Epidermal melanocyte (primary cell): ENCODE measurements at regions not wholly inside any gene's neighbourhood (a gene's known extent, or its start where the extent isn't known, plus 50 kb on each side); places are given as distances from the start of the nearest gene placed in this dataset.
"Not testable (repeated sequence)": the region's sequence is repeated elsewhere in the genome, so short reads cannot be mapped to it uniquely, and the experiment has no call there.

Experiments used
- DNase-seq: peaks from one replicate; pipeline ENCODE4 v3.0.0; 2011; ENCODE audit warnings: low spot score; ENCODE audit not compliant: insufficient read length

GRCh38 chr22:34587357-34588356 is 478.3 kb upstream of the ISX start:
- no peak for DNase-seq

DNA sequence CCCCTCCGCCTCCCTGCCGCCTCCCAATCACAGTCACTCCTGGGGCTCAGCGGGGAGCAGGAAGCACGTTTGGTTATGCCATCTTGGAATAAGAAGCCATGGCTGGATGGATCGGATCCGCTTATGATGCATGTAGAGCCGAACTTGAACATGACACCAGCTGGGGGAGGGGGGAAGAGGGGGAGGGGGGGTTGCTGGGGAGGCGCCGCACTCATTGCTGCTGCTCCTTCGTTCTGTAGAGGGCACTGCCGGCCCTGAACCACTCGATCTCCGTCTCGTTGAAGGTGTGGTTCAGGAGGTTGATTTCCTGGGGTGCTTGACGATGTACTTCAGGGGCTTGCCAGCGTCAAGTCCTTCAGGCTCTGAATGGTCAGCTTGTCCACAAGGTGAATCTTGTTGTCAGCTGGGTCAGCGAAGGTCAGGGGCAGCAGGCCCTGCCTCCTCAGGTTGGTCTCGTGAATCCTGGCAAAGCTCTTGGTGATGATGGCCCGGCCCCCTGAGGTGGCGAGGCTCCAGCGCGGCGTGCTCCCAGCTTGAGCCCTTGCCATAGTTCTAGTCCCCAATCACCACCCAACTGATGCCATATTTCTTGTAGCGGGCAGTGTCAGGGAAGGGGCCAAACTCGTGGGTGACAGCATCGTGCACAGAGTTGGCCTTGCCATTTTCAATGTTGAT is 476.9 kb upstream of the ISX start:
- no peak for DNase-seq

DNA sequence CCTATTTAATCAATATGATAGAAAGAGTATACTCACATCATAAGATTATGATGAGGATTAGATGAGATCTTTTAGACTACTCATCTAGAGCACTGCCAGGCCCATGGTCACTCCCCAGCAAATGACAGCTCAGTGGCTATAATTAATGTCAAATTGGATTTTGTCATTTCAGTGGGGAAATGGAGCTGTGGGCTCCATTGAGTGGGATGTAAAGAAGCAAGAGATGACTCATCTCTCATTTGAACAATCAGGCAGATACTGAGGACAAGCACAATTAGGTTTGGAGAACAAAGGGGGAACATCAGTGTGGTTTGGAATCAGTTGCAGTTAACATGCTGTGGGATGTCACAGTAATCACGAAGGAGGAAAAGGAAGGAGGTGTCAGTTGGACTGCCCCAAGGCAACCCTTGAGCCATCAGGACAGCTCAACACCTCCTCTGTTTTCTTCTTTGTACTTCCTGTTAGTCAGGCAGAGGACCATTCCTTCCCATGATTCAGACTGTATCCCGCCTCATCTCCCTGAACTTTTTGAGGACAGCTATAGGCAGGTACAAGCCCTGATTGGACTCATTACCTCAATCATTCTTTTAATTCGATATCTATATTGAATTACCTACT is 473.7 kb upstream of the ISX start:
- DNase-seq, result no peak

GRCh38 chr22:34599567-34599966 is 466.4 kb upstream of the ISX start:
- DNase-seq, result no peak

- DNase-seq, result no peak
Measured at GRCh38 chr22:34604312-34604711, 461.6 kb upstream of the ISX start.

GRCh38 chr22:34608106-34608505 is 457.9 kb upstream of the ISX start:
- no peak for DNase-seq

DNA sequence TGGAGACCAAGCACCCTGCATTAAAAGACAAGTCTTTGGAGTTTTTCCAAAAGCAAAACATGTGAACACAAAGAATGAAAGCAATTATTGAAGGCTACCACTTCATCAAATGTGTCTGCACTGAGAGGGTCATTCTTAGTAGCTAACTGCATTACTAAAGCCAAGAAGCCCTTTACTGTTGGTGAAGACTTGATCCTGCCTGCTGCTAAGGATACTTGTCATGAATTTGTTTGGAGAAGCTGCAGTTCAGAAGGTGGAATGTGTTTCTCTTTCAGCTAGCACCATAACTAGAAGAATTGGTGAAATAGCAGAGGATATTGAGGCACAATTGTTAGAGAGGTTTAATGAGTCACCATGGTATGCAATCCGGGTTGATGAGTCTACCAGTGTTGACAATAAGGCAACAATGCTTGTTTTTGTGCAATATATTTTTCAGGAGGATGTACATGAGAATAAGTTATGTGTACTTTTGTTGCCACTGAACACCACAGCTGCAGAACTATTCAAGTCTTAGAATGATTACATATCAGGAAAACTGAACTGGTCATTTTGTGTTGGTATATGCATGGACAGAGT is 457.3 kb upstream of the ISX start:
- DNase-seq, result no peak

- no peak for DNase-seq
Measured at GRCh38 chr22:34609646-34610045, 456.3 kb upstream of the ISX start.

DNA sequence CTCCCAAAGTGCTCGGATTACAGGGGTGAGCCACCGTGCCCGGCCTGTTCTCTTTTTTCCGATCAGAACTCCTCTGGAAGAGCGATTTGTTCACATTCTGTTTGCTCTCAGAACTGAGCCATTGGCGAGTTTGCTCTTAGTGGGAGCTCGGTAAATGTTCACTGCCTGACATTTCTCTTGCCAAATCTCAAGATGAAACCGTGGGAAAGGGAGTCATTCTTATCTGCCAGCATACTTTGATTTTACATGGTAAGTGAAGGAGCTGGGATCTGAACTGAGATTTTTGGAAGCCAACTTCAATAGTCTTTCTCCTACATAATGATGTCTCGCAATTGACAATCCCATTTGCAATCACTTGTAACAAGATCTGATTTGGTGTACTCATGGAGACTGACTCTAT is 445.8 kb upstream of the ISX start:
- DNase-seq, result no peak

DNA sequence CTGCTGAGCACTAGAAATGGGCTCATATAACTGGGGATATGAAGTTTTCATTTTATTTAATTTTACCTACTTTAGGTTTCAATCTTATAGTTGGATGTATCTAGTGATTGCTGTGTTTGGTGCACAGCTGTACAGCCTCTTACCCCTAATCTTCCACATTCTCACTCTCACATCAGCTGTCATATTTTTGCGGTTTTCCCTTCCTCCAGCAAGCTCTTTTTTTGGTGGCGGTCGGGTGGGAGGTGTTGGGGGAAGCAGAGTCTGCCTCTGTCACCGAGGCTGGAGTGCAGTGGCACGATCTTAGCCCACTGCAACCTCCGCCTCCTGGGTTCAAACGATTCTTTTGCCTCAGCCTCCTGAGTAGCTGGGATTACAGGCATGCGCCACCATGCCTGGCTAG is 445.1 kb upstream of the ISX start:
- DNase-seq, result no peak

GRCh38 chr22:34622602-34623001 is 443.4 kb upstream of the ISX start:
- no peak for DNase-seq

DNA sequence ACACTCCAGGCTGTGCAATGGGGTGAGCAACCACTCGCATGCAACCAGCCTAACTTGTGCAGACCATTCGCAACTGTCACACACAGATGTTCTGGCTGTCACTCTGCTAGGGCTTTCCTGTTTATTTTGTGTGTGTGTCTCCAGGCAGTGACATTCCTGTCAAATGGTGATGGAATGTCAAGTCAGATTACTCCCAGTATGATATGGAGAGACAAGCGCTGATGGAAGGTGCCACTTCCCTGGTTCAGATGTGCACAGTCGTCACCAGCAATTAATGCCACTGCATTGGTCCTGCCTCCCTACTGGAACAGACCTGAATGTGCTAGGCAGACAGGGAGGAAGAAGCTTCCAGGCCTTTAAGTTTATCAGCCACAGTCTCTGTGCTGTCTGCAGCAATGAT is 442.4 kb upstream of the ISX start:
- no peak for DNase-seq

- not testable (repeated sequence) for DNase-seq
Measured at GRCh38 chr22:34625892-34626291, 440.1 kb upstream of the ISX start.

DNA sequence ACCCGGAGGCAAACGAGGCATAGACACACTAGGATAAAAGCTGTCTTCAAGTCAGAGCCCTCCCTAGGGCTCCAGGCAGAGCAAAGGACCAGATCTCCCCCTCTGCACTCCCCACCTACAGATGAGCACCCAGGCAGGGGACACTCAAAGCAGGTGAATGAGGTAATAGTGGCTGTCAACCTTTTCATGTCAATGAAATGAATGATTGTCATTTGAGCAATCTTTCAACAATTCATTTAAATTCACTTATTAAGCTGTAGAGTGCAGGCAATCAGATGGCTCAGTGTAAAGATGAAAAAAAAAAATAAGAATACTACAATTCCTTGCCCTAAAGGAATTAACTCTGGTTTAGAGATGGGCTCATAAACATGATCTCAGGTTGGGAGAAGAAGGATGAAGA is 427.8 kb upstream of the ISX start:
- DNase-seq, result no peak

- DNase-seq, result no peak
Measured at GRCh38 chr22:34639911-34640310, 426.0 kb upstream of the ISX start.

GRCh38 chr22:34645375-34645774 is 420.6 kb upstream of the ISX start:
- DNase-seq, result no peak

DNA sequence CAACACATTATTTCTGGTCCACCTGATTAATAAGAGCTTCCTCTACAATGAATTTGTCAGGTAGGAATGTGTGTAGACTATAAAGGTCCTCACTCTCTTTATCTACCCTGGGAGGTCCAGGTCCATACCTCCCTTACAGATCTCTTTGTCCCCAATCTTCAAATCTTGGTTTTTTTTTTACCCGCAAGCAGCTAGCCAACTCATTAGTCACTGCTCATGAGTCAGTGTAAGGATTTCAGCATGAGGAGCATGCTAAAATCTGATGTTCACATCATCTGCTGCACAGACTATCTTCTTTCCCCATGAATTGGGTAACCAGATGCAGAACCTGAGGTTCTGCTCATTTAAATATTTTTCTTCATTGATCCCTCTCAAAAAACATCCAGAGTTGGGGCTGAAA is 397.0 kb upstream of the ISX start:
- no peak for DNase-seq

GRCh38 chr22:34683031-34683430 is 382.9 kb upstream of the ISX start:
- not testable (repeated sequence) for DNase-seq

DNA sequence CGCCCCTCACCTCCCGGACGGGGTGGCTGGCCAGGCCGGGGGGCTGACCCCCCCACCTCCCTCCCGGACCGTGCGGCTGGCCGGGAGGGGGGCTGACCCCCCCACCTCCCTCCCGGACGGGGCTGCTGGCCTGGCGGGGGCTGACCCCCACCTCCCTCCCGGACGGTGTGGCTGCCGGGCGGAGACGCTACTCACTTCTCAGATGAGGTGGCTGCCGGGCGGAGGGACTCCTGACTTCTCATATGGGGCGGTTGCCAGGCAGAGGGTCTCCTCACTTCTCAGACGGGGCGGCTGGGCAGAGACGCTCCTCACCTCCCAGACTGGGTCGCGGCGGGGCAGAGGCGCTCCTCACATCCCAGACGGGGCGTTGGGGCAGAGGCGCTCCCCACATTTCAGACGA is 381.7 kb upstream of the ISX start:
- DNase-seq, result not testable (repeated sequence)

GRCh38 chr22:34687116-34687515 is 378.8 kb upstream of the ISX start:
- DNase-seq, result no peak

DNA sequence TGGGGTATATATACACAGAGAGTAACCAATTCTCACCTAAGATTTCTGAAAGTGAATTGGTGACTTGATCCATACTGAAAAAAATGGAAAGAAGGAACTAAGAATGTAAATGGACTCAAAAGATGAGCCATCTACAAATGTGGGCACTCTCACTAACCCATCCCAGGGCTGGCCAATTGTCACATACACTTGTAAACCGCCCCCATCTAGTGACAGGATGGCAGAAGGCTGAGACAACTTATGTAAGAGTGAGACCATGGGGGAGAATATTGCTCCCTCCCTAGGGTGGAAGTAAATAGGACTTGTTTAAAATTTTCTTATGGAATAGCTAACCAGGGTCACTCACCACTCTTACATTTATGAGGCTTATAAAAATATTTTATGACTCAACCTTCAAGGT is 377.1 kb upstream of the ISX start:
- no peak for DNase-seq

DNA sequence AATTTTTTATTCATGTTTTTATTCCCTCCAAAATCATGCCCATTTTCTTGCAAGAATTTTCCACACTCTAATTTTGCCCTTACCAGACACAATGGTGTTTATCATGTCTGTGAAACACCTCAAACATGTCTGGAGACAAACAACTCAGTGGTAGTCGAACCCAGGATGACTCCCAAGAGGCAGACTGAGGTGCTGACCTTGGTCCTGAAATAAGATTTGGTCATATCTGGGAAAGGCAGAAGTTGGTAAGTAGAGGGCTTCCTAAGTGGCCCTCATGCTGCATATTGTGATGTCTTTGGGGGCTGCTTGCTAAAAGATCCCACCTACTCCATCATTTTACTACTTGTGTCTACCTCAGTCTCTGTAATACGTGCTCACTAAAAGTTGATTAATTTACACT is 369.4 kb upstream of the ISX start:
- no peak for DNase-seq
